GM23338 (cell line): ENCODE measurements at regions not wholly inside any gene's neighbourhood (a gene's known extent, or its start where the extent isn't known, plus 50 kb on each side); places are given as distances from the start of the nearest gene placed in this dataset.
"Not testable (repeated sequence)": the region's sequence is repeated elsewhere in the genome, so short reads cannot be mapped to it uniquely, and the experiment has no call there.

ENCODE experiments used
- CREB1 ChIP-seq: fragments of 250-450 bp; sonication (Bioruptor Pico); IDR thresholded peaks from 2 replicates; pipeline ENCODE4 v1.5.0; 2020; ENCODE audit warnings: low read depth, mild to moderate bottlenecking, moderate library complexity
- EZH2 ChIP-seq: fragments of 200-600 bp; sonication (generic); IDR thresholded peaks from one replicate; pipeline ENCODE4 v1.8.0; 2017; ENCODE audit warnings: antibody characterized with exemption, mild to moderate bottlenecking, low read depth; ENCODE audit not compliant: unreplicated experiment
- JUNB ChIP-seq: IDR thresholded peaks from one replicate; pipeline ENCODE4 v1.6.1; 2016; ENCODE audit warnings: antibody characterized with exemption; ENCODE audit not compliant: unreplicated experiment
- POLR2AphosphoS5 ChIP-seq: IDR thresholded peaks from 2 replicates; pipeline ENCODE4 v1.6.1; 2016; ENCODE audit warnings: antibody characterized with exemption, low read depth
- TF ChIP-seq, protein P1 (sequence below), 2 experiments: fragments of 200-600 bp in 1 of 2; sonication (generic) in 1 of 2; conservative IDR thresholded peaks; 2 replicates each; pipeline versions ENCODE4 v1.5.1 to v1.6.1; 2016 to 2017; ENCODE audit warnings: antibody characterized with exemption in 2 of 2, low read depth in 2 of 2, mild to moderate bottlenecking in 2 of 2, moderate library complexity in 1 of 2

DNA sequence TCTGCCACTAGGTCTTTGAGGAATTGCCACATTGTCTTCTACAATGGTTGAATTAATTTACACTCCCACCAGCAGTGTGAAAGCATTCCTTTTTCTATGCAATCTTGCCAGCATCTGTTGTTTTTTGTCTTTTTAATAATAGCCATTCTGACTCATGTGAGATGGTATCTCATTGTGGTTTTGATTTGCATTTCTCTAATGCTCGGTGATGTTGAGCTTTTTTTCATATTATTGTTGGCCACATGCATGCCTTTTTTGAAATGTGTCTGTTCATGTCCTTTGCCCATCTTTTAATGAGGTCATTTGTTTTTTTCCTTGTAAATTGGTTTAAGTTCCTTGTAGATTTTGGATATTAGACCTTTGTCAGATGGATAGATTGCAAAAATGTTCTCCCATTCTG is 661.8 kb downstream of the GLUD2 start:
- not testable (repeated sequence) for TF ChIP-seq JUNB; CREB1 (CRISPR knock-in tag); POLR2AphosphoS5; EZH2
- TF ChIP-seq, protein P1, sequence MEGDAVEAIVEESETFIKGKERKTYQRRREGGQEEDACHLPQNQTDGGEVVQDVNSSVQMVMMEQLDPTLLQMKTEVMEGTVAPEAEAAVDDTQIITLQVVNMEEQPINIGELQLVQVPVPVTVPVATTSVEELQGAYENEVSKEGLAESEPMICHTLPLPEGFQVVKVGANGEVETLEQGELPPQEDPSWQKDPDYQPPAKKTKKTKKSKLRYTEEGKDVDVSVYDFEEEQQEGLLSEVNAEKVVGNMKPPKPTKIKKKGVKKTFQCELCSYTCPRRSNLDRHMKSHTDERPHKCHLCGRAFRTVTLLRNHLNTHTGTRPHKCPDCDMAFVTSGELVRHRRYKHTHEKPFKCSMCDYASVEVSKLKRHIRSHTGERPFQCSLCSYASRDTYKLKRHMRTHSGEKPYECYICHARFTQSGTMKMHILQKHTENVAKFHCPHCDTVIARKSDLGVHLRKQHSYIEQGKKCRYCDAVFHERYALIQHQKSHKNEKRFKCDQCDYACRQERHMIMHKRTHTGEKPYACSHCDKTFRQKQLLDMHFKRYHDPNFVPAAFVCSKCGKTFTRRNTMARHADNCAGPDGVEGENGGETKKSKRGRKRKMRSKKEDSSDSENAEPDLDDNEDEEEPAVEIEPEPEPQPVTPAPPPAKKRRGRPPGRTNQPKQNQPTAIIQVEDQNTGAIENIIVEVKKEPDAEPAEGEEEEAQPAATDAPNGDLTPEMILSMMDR (conservative IDR thresholded peaks at IDR 0.05; ENCODE audit: low read depth in 2 of 2), result not testable (repeated sequence)
